ENCODE measurements at regions not wholly inside any gene's neighbourhood (a gene's known extent, or its start where the extent isn't known, plus 50 kb on each side); places are given as distances from the start of the nearest gene placed in this dataset.

DNA sequence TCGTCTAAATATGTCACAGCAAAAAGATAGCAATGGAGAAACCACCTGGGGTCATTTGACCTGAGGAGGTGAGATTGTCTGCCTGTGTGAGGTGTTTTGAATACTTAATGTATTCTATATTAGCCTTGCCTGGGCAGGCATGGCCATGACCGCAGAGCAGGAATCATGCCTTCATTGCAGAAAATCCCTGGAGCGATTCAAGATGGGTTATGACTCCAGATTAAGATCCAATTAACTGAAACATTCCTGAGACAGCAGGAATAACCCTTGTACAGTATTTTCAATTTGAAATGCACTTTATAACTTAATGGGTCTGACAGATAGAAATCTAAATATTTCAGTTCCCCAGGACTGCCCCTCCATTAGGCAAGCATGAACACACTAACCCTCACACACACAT, 227.3 kb upstream of the RAB6C start:
- Histone ChIP-seq H3K36me3 (no peaks in the 10 kb centered on the region), H3K4me1 (ENCODE audit: insufficient read depth) (no peaks in the 10 kb centered on the region), H3K27me3 (no peaks in the 10 kb centered on the region), H3K4me3 (no peak overlapping the region), H3K9me3 (no peaks in the 10 kb centered on the region), H3K27ac (no peak overlapping the region)
- 79 to 88% (median 86%) methylated on average over 3 of the region's 3 CpGs for WGBS, 3 donors
- no peak for DNase-seq
- intact Hi-C loops (cut with DNase I), result no loop called here
- TF ChIP-seq, protein P1, sequence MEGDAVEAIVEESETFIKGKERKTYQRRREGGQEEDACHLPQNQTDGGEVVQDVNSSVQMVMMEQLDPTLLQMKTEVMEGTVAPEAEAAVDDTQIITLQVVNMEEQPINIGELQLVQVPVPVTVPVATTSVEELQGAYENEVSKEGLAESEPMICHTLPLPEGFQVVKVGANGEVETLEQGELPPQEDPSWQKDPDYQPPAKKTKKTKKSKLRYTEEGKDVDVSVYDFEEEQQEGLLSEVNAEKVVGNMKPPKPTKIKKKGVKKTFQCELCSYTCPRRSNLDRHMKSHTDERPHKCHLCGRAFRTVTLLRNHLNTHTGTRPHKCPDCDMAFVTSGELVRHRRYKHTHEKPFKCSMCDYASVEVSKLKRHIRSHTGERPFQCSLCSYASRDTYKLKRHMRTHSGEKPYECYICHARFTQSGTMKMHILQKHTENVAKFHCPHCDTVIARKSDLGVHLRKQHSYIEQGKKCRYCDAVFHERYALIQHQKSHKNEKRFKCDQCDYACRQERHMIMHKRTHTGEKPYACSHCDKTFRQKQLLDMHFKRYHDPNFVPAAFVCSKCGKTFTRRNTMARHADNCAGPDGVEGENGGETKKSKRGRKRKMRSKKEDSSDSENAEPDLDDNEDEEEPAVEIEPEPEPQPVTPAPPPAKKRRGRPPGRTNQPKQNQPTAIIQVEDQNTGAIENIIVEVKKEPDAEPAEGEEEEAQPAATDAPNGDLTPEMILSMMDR (IDR thresholded peaks at IDR 0.05), result no peak
- TF ChIP-seq EP300 (IDR thresholded peaks at IDR 0.05), result no peak
- no peak for TF ChIP-seq POLR2A (IDR thresholded peaks at IDR 0.05)

GRCh38 chr2:129752686-129753085, 226.8 kb upstream of the RAB6C start:
- H3K36me3 ChIP-seq, result no peaks in the 10 kb centered on the region
- no peak for DNase-seq
- H3K27ac ChIP-seq, result no peak overlapping the region
- no peaks in the 10 kb centered on the region for H3K9me3 ChIP-seq
- no peaks in the 10 kb centered on the region for H3K27me3 ChIP-seq
- intact Hi-C loops (cut with DNase I), result no loop called here
- H3K4me3 ChIP-seq, result no peak overlapping the region
- TF ChIP-seq, protein P1 (IDR thresholded peaks at IDR 0.05), result no peak
- no peak for TF ChIP-seq POLR2A (IDR thresholded peaks at IDR 0.05)
- no peak for TF ChIP-seq EP300 (IDR thresholded peaks at IDR 0.05)
- no peaks in the 10 kb centered on the region for H3K4me1 ChIP-seq (ENCODE audit: insufficient read depth)
- WGBS, 3 donors, result 82 to 92% (median 83%) methylated on average over 10 of the region's 10 CpGs

DNA sequence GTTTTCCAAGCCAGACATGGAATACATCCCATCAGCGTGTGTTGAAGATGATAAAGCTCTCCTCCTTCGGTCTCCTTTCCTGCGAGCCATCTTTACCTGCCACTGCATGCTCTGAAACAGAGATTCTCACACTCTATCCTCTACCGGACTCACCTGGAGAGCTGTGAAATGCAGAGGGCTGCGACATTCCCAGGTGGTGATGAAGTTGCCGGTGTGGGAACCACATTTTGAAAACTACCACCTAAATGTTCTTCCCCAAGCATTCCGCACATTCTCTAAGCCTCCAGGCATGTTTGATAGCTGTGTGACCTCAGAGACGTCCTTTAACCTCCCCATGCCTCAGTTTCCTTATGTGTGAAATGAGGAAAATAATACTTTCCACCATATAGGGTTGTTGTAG, 226.2 kb upstream of the RAB6C start:
- intact Hi-C loops (cut with DNase I), result no loop called here
- Histone ChIP-seq H3K4me1 (ENCODE audit: insufficient read depth) (no peaks in the 10 kb centered on the region), H3K27me3 (no peaks in the 10 kb centered on the region), H3K4me3 (no peak overlapping the region), H3K27ac (no peak overlapping the region), H3K9me3 (no peaks in the 10 kb centered on the region), H3K36me3 (no peaks in the 10 kb centered on the region)
- TF ChIP-seq EP300 (IDR thresholded peaks at IDR 0.05), result no peak
- TF ChIP-seq, protein P1 (IDR thresholded peaks at IDR 0.05), result no peak
- no peak for TF ChIP-seq POLR2A (IDR thresholded peaks at IDR 0.05)
- DNase-seq, result no peak
- 71 to 81% (median 75%) methylated on average over 8 of the region's 8 CpGs for WGBS, 3 donors

DNA sequence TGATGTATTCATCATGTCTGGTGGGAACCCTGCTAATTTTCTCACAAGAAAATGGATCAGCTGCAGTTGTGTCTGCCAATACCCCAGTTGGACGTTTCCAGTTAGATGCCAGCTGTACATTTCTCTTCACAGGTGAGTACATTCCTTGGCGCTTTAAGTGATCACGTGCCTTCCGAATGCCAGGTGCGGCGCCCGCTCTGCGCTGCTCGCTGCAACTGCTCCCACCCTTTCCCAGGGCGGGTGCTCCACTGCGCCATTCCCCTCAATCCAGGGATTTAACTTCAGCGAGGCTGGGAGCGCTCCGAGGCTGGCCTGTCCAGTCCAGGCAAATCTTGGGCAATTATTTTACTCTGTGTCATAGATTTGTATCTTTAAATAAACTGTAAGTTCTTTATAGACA, 225.0 kb upstream of the RAB6C start:
- H3K4me3 ChIP-seq, result no peak overlapping the region
- 91 to 95% (median 94%) methylated on average over 14 of the region's 14 CpGs for WGBS, 3 donors
- no peaks in the 10 kb centered on the region for H3K4me1 ChIP-seq (ENCODE audit: insufficient read depth)
- no peak for DNase-seq
- intact Hi-C loops (cut with DNase I), result no loop called here
- H3K36me3 ChIP-seq, result no peaks in the 10 kb centered on the region
- TF ChIP-seq POLR2A (IDR thresholded peaks at IDR 0.05) (no peak), EP300 (IDR thresholded peaks at IDR 0.05) (no peak)
- TF ChIP-seq, protein P1 (IDR thresholded peaks at IDR 0.05), result no peak
- no peaks in the 10 kb centered on the region for H3K9me3 ChIP-seq
- H3K27ac ChIP-seq, result no peak overlapping the region
- H3K27me3 ChIP-seq, result no peaks in the 10 kb centered on the region

DNA sequence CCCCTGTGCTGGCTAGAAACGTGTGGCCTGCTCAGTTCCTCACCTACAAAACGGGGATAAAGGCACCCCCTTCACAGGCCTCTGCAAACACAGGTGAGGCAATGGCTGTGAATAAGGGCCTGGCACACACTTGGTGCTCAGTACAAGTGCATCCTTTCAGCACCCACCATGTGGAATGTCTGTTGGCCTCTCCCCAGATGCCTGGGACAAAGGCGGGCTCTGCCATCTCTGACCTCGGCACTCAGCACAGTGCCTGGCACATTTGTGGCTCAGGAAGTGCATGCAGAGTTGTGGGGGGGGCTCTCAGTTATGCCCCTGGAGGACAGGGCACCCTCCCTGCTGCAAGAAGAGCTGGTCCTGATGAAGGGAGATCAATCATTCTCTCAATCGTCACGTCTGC, 224.6 kb upstream of the RAB6C start:
- no peak for DNase-seq
- intact Hi-C loops (cut with DNase I), result no loop called here
- Histone ChIP-seq H3K27ac (no peak overlapping the region), H3K9me3 (no peaks in the 10 kb centered on the region), H3K4me3 (no peak overlapping the region), H3K4me1 (ENCODE audit: insufficient read depth) (no peaks in the 10 kb centered on the region), H3K27me3 (no peaks in the 10 kb centered on the region), H3K36me3 (no peaks in the 10 kb centered on the region)
- TF ChIP-seq, protein P1 (IDR thresholded peaks at IDR 0.05), result no peak
- no peak for TF ChIP-seq EP300 (IDR thresholded peaks at IDR 0.05)
- TF ChIP-seq POLR2A (IDR thresholded peaks at IDR 0.05), result no peak
- 86 to 91% (median 87%) methylated on average over 6 of the region's 6 CpGs for WGBS, 3 donors

Measured in ovary (tissue), 7 donors.